ENCODE measurements at regions not wholly inside any gene's neighbourhood (a gene's known extent, or its start where the extent isn't known, plus 50 kb on each side); places are given as distances from the start of the nearest gene placed in this dataset.
"Not testable (repeated sequence)": the region's sequence is repeated elsewhere in the genome, so short reads cannot be mapped to it uniquely, and the experiment has no call there.

- DNase-seq (ENCODE audit: low read depth in 1 of 2, low spot score in 1 of 2) = no peak
These were observed 862.8 kb upstream of the CITED2 start for GRCh38 chr6:140237251-140237650.

GRCh38 chr6:140236732-140237131 lies 862.3 kb upstream of the CITED2 start:
- DNase-seq (ENCODE audit: low read depth in 1 of 2, low spot score in 1 of 2) = no peak

- DNase-seq (ENCODE audit: low read depth in 1 of 2, low spot score in 1 of 2) = no peak
These were observed 855.8 kb upstream of the CITED2 start for GRCh38 chr6:140230282-140230681.

DNA sequence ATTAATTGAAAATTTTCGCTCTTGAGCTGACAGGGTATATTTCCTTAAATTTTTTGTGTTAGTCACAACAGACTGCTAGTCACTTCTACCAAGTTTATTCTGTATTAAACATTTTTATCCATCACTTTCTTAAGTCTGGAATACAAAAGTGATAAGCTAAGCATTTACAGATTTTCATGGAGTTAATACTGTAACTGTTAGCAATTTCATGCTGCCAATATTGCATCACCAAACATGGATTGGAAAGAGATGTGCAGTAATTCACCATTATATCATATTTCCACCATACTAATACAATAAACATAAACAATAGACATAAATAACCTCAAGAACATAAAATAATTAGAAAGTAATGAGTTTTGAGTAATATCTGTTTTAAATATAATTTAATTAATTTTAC lies 854.0 kb upstream of the CITED2 start:
- no peak for DNase-seq (ENCODE audit: low read depth in 1 of 2, low spot score in 1 of 2)

- DNase-seq (ENCODE audit: low read depth in 1 of 2, low spot score in 1 of 2) = no peak
These were observed 852.2 kb upstream of the CITED2 start for GRCh38 chr6:140226637-140227036.

- no peak for DNase-seq (ENCODE audit: low read depth in 1 of 2, low spot score in 1 of 2)
These were observed 851.4 kb upstream of the CITED2 start for GRCh38 chr6:140225701-140226436.

- no peak for DNase-seq (ENCODE audit: low read depth in 1 of 2, low spot score in 1 of 2)
These were observed 842.8 kb upstream of the CITED2 start for GRCh38 chr6:140217283-140217682.

GRCh38 chr6:140209775-140210174 lies 835.3 kb upstream of the CITED2 start:
- DNase-seq (ENCODE audit: low read depth in 1 of 2, low spot score in 1 of 2) = no peak

- DNase-seq (ENCODE audit: low read depth in 1 of 2, low spot score in 1 of 2) = no peak
These were observed 833.8 kb upstream of the CITED2 start for GRCh38 chr6:140208286-140208685.

DNA sequence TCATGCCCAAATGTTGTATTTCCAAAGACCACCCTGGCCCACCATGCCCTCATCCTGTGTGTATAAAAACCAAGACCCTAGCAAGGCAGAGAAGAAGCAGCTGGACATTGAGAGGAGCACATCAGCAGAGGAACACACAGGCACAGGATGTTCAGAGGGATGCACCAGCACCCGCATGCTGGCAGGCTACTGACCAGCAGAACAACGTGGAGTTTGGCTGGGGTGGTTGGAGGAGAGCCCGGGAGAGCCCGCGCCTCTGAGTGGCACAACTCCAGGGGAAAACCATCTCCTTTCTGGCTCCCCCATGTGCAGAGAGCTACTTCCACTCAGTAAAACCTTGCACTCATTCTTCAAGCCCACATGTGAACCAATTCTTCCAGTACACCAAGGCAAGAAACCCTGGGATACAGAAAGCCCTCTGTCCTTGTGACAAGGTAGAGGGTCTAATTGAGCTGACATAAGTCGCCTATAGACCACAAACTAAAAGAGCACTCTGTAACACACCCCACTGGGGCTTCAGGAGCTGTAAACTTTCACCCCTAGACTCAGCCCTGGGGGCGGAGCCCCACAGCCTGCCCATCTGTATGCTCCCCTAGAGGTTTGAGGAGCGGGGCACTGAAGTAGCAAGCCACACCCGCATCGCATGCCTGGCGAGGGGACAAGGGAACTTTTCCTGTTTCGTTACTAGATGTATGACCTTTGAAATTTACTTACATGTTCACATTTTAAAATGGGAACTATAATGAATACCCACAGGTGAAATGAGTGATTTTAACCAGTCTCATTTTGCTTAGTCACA lies 831.5 kb upstream of the CITED2 start:
- no peak for DNase-seq (ENCODE audit: low read depth in 1 of 2, low spot score in 1 of 2)

DNA sequence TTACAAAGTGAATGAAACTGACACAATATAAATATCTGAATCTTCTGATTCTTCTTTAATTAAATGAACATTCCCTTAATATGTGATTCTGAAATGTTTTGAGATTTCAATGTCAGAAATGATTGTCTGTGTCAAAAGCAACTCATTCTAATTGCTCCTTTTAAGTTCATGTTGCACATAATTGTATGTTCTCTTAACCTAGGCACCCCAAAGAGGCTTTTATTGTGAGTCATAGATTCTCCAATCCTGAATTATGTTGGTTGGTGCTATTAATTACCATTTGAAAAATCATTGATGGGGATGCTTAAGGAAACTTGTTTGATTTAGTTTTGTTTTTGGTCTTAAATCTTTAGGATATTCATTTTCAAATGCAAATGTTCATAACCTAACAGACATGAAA lies 829.7 kb upstream of the CITED2 start:
- DNase-seq (ENCODE audit: low read depth in 1 of 2, low spot score in 1 of 2) = no peak

DNA sequence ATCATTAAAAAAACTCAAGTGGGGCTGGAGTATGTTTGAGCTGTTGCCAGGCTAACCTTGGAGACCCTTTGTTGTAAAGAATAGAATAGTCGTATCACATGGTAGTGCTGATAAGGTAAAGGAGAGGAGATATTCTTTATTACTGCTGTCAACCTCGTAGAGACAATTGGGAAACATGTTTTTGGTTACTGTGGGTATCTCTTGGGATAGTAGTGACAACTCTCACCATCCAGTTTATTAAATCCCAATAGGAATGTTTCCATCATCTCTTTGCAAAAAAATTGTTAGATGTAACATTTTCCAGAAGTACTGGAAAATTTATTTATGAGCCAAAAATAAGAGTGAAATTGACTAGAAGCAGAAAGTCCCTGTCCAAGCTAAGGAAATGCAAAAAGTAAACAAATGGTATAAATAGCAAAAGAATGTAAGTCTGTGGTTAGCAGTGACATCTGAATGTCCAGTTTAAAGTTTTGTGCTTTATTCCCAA lies 829.3 kb upstream of the CITED2 start:
- DNase-seq (ENCODE audit: low read depth in 1 of 2, low spot score in 1 of 2) = no peak

DNA sequence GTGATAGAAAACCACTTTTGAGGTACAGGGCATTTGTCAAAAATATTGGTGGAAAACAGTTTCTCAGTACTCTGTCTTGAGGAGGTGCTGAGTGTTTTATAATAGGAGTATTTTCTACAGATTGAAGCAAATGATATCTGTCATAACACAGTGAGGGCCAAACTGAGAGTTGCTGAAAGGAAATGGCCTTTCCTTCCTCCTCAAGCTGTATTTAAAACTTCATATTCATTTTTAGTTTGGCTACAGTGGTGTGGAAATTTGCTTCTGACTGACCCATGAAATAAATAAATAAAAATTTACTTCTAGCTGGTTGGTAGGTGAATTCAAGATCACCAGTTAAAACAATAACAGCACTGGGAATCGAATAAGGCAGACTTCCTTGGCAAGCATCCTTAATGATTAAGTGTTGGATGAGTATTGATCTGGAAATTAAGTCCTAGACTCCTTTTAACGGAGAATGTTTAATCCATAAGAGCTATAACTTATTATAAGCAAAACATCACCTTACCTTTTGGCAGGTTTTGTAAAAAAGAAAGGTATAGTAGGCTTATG lies 828.6 kb upstream of the CITED2 start:
- DNase-seq (ENCODE audit: low read depth in 1 of 2, low spot score in 1 of 2) = no peak

DNA sequence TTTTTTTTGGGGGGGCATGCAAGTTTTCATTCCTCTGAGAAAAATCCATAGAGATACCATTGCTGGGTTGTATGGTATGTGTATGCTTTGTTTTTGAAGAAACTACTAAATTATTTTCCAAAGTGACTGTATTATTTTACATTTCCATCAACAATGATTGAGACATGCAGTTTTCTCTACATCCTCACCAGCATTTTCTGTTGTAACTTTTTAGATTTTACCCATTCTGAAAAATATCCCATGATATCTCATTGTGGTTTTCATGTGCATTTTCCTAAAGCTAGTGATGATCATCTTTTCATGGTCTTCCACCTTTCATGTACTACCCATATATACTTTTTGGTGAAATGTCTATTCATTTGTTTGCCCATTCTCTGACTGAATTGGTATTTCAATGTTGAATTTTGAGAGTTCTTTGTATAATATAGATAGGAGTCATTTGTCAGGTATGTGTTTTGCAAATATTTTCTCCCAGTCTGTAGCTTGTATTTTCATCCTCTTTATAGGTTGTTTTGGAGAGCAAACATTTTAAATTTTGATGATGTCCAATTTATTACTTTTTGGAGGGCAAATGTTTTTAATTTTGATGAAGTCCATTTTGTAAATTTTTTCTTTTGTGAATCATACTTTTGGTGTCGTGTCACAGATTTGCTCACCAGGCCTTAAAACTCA lies 827.5 kb upstream of the CITED2 start:
- no peak for DNase-seq (ENCODE audit: low read depth in 1 of 2, low spot score in 1 of 2)

- DNase-seq (ENCODE audit: low read depth in 1 of 2, low spot score in 1 of 2) = no peak
These were observed 818.8 kb upstream of the CITED2 start for GRCh38 chr6:140193269-140193668.

DNA sequence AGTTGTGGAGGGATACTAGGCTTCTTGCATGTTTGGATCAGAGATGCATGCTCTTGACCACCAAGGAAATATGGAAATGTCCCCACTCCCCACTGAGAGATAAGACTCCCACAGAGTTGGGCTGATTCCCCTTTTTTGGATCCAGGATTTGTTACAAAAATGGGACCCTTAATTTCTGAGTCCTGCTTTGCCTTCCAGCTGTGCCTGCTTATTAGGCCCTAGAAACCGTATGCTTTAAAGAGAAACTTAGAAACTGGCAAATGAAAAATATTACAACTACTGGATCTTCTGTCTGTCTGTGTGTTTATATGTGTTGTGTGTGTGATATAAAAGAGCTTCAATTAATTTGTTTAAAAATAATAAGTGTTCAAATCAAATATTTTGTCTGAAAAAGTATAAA lies 817.6 kb upstream of the CITED2 start:
- no peak for DNase-seq (ENCODE audit: low read depth in 1 of 2, low spot score in 1 of 2)

DNA sequence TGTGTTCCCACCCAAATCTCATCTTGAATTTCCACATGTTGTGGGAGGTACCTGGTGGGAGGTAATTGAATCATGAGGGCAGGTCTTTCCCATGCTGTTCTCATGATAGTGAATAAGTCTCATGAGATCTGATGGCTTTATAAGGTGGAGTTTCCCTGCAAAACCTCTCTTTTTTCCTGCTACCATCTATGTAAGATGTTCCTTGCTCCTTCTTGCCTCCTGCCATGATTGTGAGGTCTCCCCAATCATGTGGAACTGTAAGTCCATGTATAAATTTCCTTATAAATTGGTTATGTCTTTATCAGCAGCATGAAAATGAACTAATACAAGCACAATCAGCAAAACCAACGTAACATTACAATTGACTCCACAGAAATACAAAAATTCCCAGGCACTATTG lies 814.8 kb upstream of the CITED2 start:
- not testable (repeated sequence) for DNase-seq (ENCODE audit: low read depth in 1 of 2, low spot score in 1 of 2)

GRCh38 chr6:140185991-140186390 lies 811.5 kb upstream of the CITED2 start:
- DNase-seq (ENCODE audit: low read depth in 1 of 2, low spot score in 1 of 2) = no peak

- DNase-seq (ENCODE audit: low read depth in 1 of 2, low spot score in 1 of 2) = no peak
These were observed 809.4 kb upstream of the CITED2 start for GRCh38 chr6:140183881-140184280.

GRCh38 chr6:140182821-140183220 lies 808.4 kb upstream of the CITED2 start:
- DNase-seq (ENCODE audit: low read depth in 1 of 2, low spot score in 1 of 2) = no peak

GRCh38 chr6:140181876-140182275 lies 807.4 kb upstream of the CITED2 start:
- no peak for DNase-seq (ENCODE audit: low read depth in 1 of 2, low spot score in 1 of 2)

- no peak for DNase-seq (ENCODE audit: low read depth in 1 of 2, low spot score in 1 of 2)
These were observed 805.9 kb upstream of the CITED2 start for GRCh38 chr6:140180306-140180705.
